GM12891 (cell line): ENCODE measurements at regions not wholly inside any gene's neighbourhood (a gene's known extent, or its start where the extent isn't known, plus 50 kb on each side); places are given as distances from the start of the nearest gene placed in this dataset.

ENCODE experiments used
- PAX5 ChIP-seq: IDR thresholded peaks from 2 replicates; pipeline ENCODE4 v1.6.1; 2011; ENCODE audit warnings: low read length, moderate library complexity, mild to moderate bottlenecking; ENCODE audit not compliant: insufficient read depth, severe bottlenecking
- POLR2A ChIP-seq: IDR thresholded peaks from 2 replicates; pipeline ENCODE4 v1.6.1; 2011; ENCODE audit warnings: low read depth, low read length, control low read depth
- POLR2AphosphoS5 ChIP-seq: IDR thresholded peaks from 2 replicates; pipeline ENCODE4 v1.6.1; 2011; ENCODE audit warnings: low read depth, low read length, control low read depth

- TF ChIP-seq POLR2A = no peak
- no peak for TF ChIP-seq POLR2AphosphoS5
- no peak for TF ChIP-seq PAX5
These were observed 105.3 kb upstream of the SLC45A1 start for GRCh38 chr1:8212580-8213031.
